GM21447 (cell line): ENCODE measurements at regions not wholly inside any gene's neighbourhood (a gene's known extent, or its start where the extent isn't known, plus 50 kb on each side); places are given as distances from the start of the nearest gene placed in this dataset.
A peak's percentile ranks its signal among the peaks of the same experiment; 100 is the strongest.
"Not testable (repeated sequence)": the region's sequence is repeated elsewhere in the genome, so short reads cannot be mapped to it uniquely, and the experiment has no call there.

Experiments used
- ATAC-seq: cut with Tn5 transposase; IDR thresholded peaks from one replicate; pipeline ENCODE4 v1.9.1; 2021; ENCODE audit not compliant: unreplicated experiment

DNA sequence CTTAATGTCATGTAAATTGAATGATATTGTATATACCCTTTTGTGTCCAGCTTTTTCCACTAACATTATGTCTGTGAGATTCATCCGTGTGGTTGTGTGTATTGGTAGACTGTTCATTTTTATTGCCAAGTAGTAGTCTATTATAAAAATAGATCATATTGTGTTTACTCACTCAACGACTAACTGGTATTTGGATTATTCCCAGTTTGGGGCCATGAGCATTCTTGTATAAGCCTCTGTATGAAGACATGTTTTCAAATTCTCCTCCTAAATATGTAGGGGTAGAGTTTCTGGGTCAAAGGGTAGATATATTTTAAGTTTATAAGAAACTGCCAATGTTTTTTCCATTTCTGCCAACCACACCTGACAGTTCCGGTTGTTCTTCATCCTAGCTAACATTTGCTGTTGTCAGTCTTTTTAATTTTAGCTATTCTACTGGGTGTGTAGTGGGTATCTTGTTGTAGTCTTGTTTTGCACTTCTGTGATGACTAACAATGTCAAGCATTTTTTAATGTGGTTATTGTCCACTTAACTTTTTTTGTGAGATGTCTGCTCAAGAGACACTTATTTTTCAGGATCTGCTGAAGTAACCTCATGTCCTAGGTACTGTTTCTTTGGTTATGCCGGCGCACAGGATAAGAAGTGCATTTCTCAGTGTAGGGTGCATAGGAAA is 93.2 kb downstream of the DACT1 start:
- ATAC-seq: no peak

DNA sequence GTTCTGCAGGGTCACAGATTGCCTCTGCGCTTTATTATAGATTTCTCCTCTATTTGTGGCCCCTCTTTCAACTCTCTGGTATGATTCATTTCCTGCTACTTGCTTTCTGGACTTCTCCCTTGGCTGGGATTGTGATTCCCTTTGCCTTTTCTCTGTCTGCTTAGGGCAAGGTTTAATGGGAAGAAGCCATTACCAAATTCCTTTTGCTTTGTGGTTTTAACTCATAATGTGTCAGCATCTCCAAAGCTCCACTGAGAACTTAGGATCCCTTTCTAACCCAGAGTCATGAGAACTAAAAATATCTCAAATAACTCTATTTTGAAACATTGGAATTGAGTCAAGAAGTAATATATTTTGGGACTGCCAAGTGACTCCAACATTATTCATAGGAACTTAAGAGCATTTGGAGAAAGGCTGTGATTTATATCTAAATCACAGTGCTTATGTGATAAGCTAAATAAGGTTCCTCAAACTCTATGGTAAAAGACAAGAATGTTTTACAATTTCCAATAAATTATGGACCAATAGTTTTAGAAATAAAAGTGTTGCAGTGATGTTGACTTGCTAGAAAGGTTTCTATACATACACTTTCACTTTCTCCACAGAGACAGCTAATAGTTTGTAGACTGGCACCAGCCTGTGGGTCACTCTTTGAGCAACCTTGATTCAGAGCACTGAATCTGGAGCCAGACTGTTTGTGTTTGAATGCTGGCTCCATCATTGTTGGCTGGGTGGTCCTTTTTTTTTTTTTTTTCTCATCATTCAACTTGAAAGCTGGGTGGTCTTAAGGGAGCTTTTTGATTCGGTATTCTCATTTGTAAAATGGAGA is 93.9 kb downstream of the DACT1 start:
- ATAC-seq: no peak

DNA sequence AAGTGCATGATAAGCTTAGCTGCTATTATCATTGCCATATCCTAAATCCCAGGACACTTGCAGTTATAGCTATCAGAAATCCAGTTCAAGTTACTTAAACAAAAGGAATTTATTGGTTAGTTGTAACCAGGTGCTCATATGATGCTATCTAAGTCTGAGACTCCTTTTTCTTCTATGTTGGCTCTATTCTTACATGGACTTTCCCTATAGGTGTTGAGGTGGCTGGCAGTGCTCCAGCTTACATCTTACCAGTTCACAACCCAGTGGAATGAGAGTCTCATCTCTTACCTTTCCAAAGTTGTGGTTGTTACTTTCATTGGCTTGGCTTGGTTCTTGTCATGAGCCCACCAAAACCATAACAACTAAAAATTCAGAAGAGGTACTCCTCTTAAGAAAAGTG is 94.6 kb downstream of the DACT1 start:
- no peak for ATAC-seq

DNA sequence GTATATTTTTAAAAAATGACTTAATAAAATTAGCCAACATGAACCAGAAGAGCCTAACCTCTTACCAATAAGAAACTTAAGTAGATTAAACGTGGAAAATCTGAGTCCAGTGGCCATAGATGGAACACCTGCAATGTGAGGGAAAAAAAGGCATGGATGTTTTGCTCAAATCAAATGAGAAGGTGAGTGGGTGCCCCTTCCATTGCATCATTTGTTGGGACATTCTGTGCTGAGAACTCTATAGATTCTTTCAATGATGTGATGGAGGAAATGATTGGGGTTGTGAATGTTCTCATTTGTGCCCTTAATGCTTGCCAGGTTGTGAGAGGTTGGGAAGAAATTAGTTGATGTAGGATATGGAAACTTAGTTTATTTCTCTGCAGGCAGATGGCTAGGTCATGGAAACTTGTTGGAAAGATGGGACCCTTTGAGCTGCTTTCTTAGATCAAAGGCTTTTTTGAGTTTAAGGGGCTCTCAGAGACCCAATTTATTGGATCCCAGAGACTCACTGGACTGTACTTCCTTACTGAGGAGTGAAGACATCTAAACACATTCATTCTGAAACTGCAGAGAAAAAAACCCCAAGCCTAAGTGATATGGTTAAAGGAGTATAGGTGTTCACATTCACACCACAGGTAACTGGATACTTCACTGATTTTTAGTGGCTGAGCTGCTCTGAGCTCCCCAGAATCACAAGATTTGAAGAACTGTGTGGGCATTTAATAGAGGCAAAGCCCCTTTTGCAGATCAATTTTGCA is 95.9 kb downstream of the DACT1 start:
- peak; percentile 75 for ATAC-seq

DNA sequence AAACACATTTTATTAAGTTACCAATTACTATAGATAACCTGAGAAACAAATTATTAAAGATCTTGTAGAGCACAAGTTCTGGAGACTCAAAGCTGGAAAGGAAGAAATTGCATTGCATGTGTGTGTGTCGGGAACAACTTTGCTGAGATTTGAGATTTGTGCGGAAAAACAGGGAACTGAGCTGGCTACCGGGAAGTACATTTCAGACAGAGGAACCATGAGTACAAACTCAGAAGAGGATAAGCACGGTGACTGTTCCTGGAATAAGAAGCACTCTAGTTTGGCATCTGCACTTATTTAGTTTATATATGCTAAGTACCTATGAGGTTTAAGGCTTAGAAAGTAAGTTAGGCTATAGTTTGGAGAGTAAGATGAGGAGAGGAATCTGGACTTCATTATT is 97.8 kb downstream of the DACT1 start:
- no peak for ATAC-seq

DNA sequence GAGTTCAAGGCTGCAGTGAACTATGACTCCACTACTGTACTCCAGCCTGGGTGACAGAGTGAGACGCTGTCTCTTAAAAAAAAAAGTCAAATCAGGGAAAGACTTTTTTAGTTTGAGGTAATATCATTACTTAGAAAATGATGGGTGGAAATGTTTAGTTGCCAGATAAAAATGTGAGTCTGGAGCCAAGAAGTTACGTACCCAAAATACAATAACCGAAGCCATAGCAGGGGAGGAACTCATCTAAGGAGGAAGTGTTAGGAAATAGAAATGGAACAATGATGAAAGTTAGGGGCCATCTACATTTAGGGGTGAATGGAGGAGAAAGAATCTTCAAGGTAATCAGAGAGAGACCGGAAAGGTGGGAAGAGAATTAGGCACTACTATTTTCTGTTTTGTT is 98.8 kb downstream of the DACT1 start:
- no peak for ATAC-seq

DNA sequence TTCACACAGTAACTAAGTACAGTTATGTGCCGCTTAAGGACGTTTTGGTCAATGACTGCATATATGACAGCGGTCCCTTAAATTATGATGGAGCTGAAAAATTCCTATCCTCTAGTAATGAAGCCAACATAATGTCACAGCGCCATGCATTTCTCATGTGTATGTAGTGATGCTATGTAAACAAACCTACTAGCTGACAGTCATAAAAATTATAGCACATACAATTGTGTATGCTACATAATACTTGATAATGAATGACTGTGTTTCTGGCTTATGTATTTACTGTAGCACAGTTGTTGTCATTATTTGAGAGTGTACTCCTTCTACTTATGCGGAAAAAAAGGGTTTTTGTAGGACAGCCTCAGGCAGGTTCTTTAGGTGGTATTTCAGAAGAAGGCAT is 99.7 kb downstream of the DACT1 start:
- no peak for ATAC-seq

DNA sequence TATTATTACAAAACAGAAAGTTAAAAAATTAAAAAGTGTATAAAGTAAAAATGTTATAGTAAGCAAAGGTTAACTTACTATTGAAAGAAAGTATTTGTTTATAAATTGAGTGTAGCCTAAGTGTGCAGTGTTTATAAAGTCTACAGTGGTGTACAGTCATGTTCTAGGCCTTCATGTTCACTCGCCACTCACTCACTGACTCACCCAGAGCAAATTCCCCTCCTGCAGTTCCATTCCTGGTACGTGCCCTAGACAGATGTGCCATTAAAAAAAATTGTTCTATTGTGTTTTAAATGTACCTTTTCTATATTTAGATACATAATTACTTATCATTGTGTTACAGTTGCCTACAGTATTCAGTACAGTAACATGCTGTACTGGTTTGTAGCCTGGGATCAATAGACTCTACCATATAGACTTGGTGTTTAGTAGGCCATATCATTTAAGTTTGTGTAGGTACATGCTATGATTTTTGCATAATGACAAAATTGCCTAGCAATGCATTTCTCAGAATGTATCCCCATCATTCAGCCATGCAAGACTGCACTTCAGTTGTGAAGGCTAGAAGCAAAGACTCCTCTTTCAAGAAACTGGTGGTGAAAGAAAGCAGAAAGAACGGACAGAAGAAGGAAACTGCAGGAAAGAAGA is 100.6 kb downstream of the DACT1 start:
- no peak for ATAC-seq

DNA sequence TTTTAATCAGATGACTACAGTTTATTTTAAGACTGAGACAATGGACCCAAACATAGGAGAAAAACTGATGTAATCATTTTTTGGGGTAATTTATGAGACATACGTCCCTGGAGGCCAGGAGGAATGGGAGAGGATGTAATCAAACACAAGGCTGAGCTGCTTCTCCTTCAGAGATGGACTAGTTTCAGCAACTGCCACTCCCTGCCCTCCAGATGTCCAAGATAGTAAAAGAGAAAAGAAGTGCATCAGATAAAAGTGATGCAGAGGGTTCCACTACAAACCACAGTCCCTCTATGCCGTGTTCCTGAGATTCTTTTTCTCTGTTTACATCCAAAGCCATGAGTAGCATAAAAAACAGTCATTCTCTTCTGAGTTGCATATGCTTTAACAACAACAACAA is 101.1 kb downstream of the DACT1 start:
- ATAC-seq: no peak

DNA sequence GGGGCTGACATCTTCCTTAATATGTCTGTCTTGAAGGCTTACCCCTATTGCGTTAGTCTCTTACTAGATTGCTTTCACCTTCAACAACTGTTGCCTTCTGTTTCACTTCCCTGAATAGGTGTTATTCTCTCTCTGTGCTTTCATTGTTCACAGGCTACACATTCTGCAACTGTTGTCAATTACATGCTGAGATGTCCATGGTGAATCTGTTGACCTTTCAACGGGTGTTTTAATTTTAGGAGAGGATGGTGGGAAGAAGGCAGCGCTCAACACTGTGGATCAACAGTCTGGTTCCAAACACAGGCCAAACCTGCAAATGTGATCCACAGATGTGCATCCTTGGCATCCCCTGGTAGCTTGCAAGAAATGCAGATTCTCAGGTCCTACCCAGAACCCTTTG is 101.9 kb downstream of the DACT1 start:
- ATAC-seq: peak; percentile 91

DNA sequence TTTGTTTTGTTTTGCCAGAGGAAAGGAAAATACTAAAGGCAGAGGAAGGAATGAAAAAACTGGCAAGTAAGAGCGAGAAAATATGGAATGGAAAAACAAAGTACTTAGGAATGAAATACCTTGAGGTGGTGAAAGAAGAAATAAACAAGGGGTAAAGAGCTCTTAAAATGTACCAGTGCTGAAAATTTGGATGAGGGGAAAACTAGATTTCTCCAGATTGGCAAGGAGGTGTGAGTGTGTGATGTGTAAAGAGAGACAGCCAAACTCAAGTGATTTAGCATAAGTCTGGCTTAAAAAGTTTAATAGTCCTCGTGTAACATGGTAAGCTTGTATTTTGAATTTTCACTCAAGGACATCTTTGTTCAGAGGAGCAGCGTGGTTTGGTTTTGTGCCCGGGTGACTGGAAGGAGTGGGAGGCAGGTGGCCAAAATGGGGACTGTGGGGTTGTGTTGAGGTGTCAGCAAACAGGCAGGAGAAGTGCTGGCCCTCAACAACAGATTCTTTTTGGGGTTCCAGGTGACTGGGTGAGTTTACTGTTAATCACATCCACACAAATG is 102.7 kb downstream of the DACT1 start:
- ATAC-seq: no peak

DNA sequence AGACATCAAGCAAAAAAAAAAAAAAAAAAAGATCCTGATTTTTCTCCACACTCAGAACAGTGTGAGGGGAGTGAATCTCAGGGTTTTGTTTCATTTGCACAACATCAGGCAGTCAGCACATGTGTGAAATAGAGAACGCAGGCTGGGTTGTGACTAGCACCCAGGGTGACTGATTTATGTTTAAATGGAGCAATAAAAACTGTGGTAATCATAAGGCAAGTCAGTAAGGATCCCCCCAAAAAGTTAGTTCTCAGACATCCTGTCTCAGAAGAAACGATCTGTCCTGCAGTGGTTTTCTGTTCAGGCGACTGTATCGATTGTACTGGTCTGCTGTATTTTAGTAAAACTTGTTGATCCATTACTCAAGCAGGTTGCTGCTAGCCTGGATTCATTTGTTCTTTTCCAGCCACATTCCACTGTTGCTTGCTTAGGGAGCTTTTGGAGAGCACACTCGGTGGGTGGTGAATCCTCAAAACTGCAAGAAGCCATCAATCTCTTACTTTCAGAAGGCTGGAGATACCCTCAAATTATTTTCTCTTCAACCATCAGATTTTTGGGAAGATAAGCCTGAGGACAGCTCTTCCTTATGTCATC is 107.1 kb downstream of the DACT1 start:
- no peak for ATAC-seq

DNA sequence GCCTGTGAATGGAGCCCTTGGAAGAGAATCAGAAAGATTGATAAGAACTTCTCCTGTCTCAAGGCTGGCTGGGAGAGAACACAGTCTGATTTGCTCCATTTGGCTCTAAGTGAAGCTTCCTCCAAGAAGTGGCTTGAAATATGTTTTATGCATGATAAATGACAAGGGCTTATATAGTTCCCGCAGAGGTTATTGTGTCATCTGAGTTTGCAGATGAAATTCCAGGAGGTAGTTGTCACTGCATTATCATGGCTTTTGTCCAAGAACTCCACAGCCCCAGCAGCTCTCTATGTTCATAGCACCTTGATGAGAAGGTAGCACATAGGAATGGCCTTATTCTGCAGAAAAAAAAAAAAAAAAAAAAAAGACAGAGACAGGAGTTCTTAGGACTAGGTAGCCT is 108.5 kb downstream of the DACT1 start:
- no peak for ATAC-seq

DNA sequence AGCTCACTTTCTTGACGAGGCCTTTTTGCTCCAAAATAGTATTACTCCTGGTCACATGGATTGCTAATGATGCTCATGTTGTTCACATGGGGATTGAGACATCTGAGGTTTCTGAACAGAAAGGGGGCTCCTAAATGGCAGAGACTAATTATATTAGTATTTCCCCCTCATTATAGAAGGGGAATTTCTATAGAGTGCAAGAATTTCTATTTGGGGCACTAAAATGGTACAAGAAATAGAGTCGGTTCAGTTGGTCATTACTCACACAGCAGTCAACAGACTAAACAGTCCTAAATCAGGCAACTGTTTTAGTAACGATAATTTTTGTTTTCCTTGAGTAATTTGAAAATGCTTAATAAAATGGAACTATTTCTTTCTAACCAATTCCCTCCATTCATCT is 108.9 kb downstream of the DACT1 start:
- no peak for ATAC-seq

DNA sequence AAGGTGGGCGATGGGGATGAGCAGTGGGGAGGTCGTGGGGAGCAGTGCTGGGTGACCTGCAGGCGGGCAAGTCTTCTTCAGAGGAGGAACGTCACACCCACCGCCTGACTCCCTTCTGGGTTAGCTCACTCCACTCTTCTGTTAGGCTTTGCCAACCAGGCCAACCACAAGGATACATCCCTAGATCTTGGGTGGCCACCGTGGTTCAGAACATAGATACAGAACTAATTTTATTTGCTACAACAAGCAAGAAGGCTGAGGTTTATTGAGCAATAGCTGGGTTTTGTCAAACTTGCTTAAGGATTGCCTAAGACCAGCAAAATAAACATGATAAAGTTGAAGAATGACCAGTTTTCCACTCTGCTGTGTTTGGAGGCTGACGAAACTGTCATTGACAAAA is 109.4 kb downstream of the DACT1 start:
- no peak for ATAC-seq

DNA sequence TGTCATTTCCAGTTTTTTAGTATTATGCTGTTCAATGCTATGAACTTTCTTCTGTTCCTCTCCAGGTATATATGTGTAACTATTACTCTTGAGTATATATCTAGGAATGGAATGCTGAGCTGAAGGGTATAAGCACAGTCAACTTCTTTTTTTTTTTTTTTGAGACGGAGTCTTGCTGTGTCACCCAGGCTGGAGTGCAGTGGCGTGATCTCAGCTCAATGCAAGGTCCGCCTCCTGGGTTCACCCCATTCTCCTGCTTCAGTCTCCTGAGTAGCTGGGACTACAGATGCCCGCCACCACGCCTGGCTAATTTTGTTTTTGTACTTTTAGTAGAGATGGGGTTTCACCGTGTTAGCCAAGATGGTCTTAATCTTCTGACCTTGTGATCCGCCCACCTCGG is 110.5 kb downstream of the DACT1 start:
- ATAC-seq: not testable (repeated sequence)

DNA sequence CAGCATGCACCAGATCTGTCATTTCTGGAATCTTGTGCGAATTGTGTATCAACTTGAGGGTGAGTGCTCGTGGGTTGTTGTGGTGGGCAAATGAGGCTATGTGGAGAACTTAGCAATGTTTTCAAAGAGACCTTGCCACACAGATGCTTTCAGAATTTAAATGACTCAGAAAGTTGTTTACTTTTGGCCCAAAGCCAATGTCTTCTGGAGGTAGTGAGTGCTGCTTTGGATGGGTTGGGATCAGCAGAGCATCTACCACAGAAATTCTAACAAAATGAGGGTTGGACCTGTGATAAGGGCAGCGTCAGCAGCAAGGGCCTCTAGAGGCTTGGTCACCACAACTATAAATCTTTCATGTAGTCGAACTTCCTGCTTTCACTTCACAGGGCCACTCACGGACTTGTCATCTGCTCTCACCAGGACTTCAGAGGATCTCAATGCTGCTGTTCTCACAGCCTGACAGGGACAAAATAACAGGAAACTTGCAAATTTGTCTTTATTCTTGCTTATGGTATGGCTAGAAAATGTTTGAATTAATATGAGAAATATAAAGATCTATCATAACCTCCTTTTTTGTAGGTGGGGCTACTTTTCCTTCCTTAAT is 111.4 kb downstream of the DACT1 start:
- peak; percentile 90 for ATAC-seq

DNA sequence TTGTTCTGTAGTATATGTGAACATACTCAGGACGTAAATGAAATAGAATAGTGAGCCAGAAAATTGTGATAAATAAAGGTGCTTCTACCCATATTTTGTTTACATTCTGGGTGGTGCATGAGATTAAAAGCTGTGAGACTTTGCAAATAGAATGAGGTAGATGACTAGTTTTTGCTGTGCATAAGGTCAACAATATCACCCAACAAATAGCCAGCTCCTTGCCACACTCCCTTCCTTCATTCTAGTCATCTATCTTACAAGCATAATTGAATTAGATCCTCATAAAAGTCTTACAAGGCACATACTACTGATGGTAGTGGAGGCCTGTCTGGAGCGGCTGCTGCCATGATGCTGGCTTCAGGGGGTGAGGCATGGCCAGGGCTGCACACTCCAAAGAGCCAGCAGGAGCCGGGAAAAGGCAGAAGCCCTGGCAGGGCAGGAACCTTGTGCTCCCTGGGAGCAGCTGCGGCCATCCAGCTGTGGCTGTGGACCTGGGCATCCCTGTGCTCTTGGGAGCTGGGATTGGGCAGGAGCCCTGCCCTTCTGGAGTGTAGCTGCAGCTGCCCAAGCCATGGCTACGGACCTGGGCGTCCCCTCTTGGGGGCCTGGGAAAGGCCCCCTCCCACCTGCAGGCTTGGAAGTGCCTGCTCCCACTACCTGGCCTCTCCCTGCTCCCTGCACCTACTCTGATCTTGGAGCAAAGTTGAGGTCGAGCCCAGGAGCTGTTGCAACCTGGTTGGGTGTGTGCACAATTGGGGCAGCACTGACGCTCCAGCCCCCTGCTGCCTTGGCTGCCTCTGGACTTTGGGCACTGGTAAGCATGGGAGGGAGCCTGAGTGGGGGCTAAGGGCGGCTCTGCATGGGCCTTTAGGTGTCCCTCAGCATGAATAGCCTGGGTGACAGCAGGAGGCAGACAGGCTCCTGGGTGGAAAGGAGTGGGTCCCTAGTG is 112.8 kb downstream of the DACT1 start:
- ATAC-seq: no peak

DNA sequence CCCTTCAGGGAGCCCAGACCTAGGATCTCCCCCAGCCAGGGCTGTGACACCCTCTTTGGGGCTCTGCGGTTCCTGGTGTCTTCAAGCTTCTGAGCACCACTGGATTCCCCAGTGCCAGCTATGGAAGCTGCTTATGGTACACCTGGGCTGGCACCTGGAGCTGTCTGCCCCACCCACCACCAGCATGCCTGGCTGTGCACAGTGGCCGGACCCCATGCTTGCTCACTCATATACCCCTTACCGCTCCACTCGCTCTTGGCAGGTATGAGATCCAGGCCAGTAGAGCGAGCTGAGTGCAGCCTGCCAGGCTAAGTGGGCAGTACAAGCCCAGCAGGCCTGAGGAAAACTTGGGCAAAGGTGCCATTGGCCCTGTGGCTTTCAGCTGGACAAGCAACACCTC is 114.0 kb downstream of the DACT1 start:
- ATAC-seq: no peak
